ENCODE measurements at regions not wholly inside any gene's neighbourhood (a gene's known extent, or its start where the extent isn't known, plus 50 kb on each side); places are given as distances from the start of the nearest gene placed in this dataset.

- no peak for TF ChIP-seq CTCF (IDR thresholded peaks at IDR 0.05)
These were observed 215.4 kb upstream of the IRS2 start for GRCh38 chr13:110001670-110002275.

GRCh38 chr13:110000534-110001345 lies 214.4 kb upstream of the IRS2 start:
- no peak for TF ChIP-seq CTCF (IDR thresholded peaks at IDR 0.05)

GRCh38 chr13:109999659-110000533 lies 213.5 kb upstream of the IRS2 start:
- TF ChIP-seq CTCF (IDR thresholded peaks at IDR 0.05): no peak

GRCh38 chr13:109998684-109999533 lies 212.5 kb upstream of the IRS2 start:
- TF ChIP-seq CTCF (IDR thresholded peaks at IDR 0.05): peak; percentile 43; the same call in 1 of the 2 replicates

GRCh38 chr13:109998037-109998436 lies 211.7 kb upstream of the IRS2 start:
- TF ChIP-seq CTCF (IDR thresholded peaks at IDR 0.05): no peak

GRCh38 chr13:109996404-109996960 lies 210.1 kb upstream of the IRS2 start:
- no peak for TF ChIP-seq CTCF (IDR thresholded peaks at IDR 0.05)

Data from LNCAP (cell line).